ENCODE measurements at regions not wholly inside any gene's neighbourhood (a gene's known extent, or its start where the extent isn't known, plus 50 kb on each side); places are given as distances from the start of the nearest gene placed in this dataset.

DNA sequence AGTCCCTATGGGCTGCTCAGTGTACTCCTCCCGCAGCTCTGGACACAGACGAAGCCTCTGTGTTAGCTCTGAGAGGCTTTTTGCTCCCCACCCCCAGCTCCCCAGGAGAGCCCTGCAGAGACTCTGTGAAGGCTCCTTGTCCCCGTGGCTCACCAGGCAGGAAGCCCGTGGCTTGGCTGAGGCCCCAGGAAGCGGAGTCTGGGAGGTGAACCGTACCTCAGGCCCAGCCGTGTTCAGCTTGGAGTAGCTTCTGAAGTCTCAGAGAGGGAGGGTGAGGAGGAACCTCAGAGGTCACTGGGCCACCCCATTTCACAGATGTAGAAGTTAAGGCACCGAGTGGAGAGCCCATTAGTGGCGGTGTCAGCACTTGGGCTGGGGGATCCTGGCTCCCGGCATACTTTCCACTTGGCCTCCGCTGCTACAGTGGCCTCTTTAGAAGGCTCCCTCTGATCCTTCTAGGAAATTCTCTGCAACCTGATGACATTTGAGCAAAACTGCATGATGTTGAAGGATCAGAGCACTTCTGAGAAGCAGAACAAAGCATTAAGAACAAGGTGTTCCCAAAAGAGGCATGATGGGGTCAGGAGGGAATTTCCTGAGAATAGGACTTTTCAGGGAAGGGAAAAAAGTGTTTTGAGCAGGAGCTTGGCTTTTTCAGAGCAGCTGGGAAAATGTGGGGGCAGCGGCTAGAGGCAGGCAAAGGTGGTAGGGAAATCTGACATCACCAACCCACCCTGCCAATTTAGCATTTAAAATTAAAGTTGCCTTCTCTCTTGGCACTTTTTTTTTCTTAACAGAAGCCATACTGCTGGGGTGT lies 79.1 kb downstream of the MCFD2 start:
- 76% methylated on average over 11 of the region's 12 CpGs; no CpG with 5 or more reads in 1 of the 2 donors for WGBS, 2 donors (ENCODE audit: low coverage in 1 of 2)
- Histone ChIP-seq H3K27me3 (no peaks in the 10 kb centered on the region), H3K4me3 (no peak overlapping the region), H3K36me3 (no peaks in the 10 kb centered on the region), H3K9me3 (no peaks in the 10 kb centered on the region), H3K4me1 (peaks cover 0 to 3% (median 0%) of the 10 kb centered on the region in 4 donors), H3K27ac (no peak overlapping the region)
- no peak for DNase-seq
- in situ Hi-C loops (cut with MboI; ENCODE audit: low pct_ligation_motif_present in 1 of 4, low pct_unique_long_range_greater_than_20kb in 1 of 4, low sequenced_read_pairs in 3 of 4) (no loop called here), intact Hi-C loops (cut with DNase I; ENCODE audit: low total_unique reads) (no loop called here)
- TF ChIP-seq, protein P1, sequence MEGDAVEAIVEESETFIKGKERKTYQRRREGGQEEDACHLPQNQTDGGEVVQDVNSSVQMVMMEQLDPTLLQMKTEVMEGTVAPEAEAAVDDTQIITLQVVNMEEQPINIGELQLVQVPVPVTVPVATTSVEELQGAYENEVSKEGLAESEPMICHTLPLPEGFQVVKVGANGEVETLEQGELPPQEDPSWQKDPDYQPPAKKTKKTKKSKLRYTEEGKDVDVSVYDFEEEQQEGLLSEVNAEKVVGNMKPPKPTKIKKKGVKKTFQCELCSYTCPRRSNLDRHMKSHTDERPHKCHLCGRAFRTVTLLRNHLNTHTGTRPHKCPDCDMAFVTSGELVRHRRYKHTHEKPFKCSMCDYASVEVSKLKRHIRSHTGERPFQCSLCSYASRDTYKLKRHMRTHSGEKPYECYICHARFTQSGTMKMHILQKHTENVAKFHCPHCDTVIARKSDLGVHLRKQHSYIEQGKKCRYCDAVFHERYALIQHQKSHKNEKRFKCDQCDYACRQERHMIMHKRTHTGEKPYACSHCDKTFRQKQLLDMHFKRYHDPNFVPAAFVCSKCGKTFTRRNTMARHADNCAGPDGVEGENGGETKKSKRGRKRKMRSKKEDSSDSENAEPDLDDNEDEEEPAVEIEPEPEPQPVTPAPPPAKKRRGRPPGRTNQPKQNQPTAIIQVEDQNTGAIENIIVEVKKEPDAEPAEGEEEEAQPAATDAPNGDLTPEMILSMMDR (IDR thresholded peaks at IDR 0.05), result no peak
- TF ChIP-seq EP300 (IDR thresholded peaks at IDR 0.05; ENCODE audit: low read depth) (no peak), POLR2A (IDR thresholded peaks at IDR 0.05) (no peak), POLR2AphosphoS5 (IDR thresholded peaks at IDR 0.05) (no peak)

DNA sequence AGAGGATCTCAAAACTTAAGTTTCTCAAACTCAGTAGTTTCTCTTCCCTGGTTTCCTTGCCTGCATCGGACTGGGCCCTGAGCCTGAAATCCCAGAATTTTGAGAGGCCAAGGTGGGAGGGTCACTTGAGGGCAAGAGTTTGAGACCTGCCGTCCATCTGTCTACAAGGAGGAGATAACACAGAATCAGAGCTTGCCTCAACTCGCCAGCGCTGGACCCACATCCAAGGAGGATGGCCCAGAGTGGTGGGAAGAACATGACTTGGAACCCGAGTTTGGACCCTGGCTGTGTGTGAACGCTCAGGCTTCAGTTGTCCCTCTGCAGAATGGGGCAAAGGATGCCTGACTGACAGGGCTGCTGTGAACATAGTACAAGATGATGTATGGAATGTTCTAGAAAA lies 80.1 kb downstream of the MCFD2 start:
- no peak for DNase-seq
- Histone ChIP-seq H3K4me1 (no peaks in the 10 kb centered on the region), H3K27ac (no peak overlapping the region), H3K36me3 (no peaks in the 10 kb centered on the region), H3K4me3 (no peak overlapping the region), H3K27me3 (no peaks in the 10 kb centered on the region), H3K9me3 (no peaks in the 10 kb centered on the region)
- intact Hi-C loops (cut with DNase I; ENCODE audit: low total_unique reads), result no loop called here
- 88 to 92% methylated on average over 1 to 6 of the region's 6 CpGs for WGBS, 2 donors (ENCODE audit: low coverage in 1 of 2)
- in situ Hi-C loops (cut with MboI; ENCODE audit: low pct_ligation_motif_present in 1 of 4, low pct_unique_long_range_greater_than_20kb in 1 of 4, low sequenced_read_pairs in 3 of 4), result no loop called here
- no peak for TF ChIP-seq POLR2AphosphoS5 (IDR thresholded peaks at IDR 0.05)
- no peak for TF ChIP-seq EP300 (IDR thresholded peaks at IDR 0.05; ENCODE audit: low read depth)
- TF ChIP-seq POLR2A (IDR thresholded peaks at IDR 0.05), result no peak
- TF ChIP-seq, protein P1 (IDR thresholded peaks at IDR 0.05), result no peak

DNA sequence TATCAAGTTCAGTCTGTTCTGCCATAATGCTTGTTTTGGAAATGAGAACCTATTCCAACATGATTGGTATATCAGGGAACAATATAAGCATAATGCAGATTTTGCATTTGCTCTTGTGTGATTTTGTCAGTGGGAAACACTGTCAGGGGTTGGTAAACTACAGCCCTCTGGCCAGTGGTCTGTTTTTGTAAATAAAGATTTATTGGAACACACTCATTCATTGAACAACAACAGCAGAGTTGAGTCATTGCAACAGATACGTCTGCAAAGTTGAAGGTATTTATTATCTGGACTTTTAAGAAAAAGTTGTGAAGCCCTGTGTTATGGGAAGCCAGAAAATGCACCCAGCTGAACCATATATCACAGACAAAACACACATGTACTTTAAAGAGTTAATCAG lies 83.1 kb downstream of the MCFD2 start:
- Histone ChIP-seq H3K9me3 (no peaks in the 10 kb centered on the region), H3K27ac (no peak overlapping the region), H3K4me1 (no peaks in the 10 kb centered on the region), H3K4me3 (no peak overlapping the region), H3K36me3 (no peaks in the 10 kb centered on the region), H3K27me3 (no peaks in the 10 kb centered on the region)
- TF ChIP-seq POLR2A (IDR thresholded peaks at IDR 0.05), result no peak
- in situ Hi-C loops (cut with MboI; ENCODE audit: low pct_ligation_motif_present in 1 of 4, low pct_unique_long_range_greater_than_20kb in 1 of 4, low sequenced_read_pairs in 3 of 4) (no loop called here), intact Hi-C loops (cut with DNase I; ENCODE audit: low total_unique reads) (no loop called here)
- WGBS, 2 donors (ENCODE audit: low coverage in 1 of 2), result 65 to 67% methylated on average over 1 of the region's 1 CpG
- no peak for DNase-seq

DNA sequence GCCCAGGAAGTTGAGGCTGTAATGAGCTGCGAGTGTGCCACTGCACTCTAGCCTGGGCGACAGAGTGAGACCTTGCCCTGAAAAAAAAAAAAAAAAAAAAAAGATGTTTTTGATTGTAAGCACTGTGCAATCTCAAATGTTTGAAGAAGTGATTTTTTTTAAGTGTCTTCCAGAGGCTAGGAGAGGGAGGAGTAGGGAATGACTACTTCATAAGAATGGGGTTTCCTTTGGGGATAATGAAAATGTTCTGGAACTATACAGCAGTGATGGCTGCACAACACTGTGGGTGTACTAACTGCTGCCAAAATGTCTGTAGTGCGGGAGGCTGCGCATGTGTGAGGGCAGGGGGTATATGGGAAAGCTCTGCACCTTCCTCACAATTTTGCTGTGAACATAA lies 83.7 kb downstream of the MCFD2 start:
- DNase-seq, result no peak
- intact Hi-C loops (cut with DNase I; ENCODE audit: low total_unique reads), result no loop called here
- no peaks in the 10 kb centered on the region for H3K36me3 ChIP-seq
- no peak overlapping the region for H3K4me3 ChIP-seq
- TF ChIP-seq, protein P1 (IDR thresholded peaks at IDR 0.05), result no peak
- in situ Hi-C loops (cut with MboI; ENCODE audit: low pct_ligation_motif_present in 1 of 4, low pct_unique_long_range_greater_than_20kb in 1 of 4, low sequenced_read_pairs in 3 of 4), result no loop called here
- H3K27ac ChIP-seq, result peak overlapping the region in 2 of 4 donors; percentile 1 to 56
- WGBS, 2 donors (ENCODE audit: low coverage in 1 of 2), result 80 to 84% methylated on average over 4 of the region's 4 CpGs
- no peaks in the 10 kb centered on the region for H3K27me3 ChIP-seq
- no peaks in the 10 kb centered on the region for H3K4me1 ChIP-seq
- no peaks in the 10 kb centered on the region for H3K9me3 ChIP-seq
